ENCODE measurements at regions not wholly inside any gene's neighbourhood (a gene's known extent, or its start where the extent isn't known, plus 50 kb on each side); places are given as distances from the start of the nearest gene placed in this dataset.

DNA sequence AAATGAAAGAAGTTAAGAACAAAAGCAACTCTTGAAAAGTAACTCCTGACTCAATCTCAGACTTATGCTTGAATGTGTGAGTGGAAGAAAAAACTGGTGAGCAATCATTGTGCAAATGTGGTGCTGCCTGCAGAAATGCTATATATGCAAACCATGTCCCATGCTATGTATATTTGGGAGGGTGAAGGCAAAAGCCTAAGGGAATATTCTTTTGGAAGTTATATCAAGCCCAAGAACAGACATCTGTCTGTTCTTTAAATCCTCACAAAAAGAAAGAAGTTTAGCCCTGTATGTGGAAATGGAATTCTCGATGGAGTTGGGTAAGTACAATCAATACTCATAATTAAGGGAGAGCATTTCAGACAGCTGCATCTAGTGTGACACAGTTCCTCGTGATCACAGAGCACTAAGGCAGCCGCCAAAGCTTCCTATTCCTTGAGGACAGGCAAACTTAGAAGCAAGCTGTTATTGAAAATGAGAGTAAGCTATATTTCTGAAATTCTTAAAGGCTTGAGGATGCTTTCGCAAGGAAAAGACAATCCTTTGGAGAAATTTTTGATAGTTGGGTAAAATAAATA, 406.5 kb upstream of the CHORDC1 start:
- TF ChIP-seq, protein P1, sequence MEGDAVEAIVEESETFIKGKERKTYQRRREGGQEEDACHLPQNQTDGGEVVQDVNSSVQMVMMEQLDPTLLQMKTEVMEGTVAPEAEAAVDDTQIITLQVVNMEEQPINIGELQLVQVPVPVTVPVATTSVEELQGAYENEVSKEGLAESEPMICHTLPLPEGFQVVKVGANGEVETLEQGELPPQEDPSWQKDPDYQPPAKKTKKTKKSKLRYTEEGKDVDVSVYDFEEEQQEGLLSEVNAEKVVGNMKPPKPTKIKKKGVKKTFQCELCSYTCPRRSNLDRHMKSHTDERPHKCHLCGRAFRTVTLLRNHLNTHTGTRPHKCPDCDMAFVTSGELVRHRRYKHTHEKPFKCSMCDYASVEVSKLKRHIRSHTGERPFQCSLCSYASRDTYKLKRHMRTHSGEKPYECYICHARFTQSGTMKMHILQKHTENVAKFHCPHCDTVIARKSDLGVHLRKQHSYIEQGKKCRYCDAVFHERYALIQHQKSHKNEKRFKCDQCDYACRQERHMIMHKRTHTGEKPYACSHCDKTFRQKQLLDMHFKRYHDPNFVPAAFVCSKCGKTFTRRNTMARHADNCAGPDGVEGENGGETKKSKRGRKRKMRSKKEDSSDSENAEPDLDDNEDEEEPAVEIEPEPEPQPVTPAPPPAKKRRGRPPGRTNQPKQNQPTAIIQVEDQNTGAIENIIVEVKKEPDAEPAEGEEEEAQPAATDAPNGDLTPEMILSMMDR (IDR thresholded peaks at IDR 0.05) = no peak
- TF ChIP-seq POLR2A (IDR thresholded peaks at IDR 0.05) = no peak

All from ovary (tissue), 3 donors.